GM18867 (cell line): ENCODE measurements at regions not wholly inside any gene's neighbourhood (a gene's known extent, or its start where the extent isn't known, plus 50 kb on each side); places are given as distances from the start of the nearest gene placed in this dataset.

Experiments
- ATAC-seq: cut with Tn5 transposase; IDR thresholded peaks from one replicate; pipeline ENCODE4 v1.9.1; 2021; ENCODE audit warnings: mild to moderate bottlenecking, moderate library complexity; ENCODE audit not compliant: unreplicated experiment

DNA sequence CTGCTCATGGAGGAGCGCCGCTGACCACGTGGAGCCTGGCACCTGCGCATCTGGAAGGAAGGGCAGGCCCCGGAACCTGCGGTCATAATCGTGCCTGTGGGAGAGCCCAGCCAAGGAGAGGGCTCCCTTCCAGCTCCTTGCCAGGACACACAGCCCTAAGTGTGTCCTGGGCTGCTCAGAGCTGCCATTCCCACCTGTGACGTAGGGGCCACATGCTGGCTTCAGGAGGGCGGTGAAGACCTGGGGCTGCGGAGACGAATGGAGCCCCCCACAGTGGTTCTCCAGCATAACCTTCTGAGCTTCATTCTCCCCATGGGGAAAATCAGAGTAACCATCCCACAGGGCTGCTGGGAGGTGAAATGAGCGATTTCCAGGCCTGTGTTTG, 127.6 kb upstream of the CHST15 start:
- ATAC-seq = no peak

DNA sequence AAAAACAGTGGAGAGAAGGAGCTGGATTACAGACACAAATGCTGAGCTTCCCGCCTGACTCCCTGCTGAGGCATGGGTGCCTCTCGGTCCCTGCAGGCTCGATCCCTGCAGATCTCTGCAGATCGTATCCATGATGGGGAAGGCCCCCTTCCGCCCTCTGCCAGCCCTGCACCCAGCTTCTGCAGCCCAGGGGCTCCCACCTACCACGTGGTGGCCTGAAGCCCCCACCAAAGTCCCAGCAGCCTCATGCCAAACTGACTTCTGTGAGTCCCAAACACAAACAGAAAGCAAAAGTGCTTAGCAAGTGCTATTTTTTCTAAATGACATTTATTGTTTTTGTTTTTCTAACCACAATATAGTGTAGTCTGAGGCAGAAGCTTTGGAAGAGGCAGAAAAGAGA, 127.1 kb upstream of the CHST15 start:
- no peak for ATAC-seq

DNA sequence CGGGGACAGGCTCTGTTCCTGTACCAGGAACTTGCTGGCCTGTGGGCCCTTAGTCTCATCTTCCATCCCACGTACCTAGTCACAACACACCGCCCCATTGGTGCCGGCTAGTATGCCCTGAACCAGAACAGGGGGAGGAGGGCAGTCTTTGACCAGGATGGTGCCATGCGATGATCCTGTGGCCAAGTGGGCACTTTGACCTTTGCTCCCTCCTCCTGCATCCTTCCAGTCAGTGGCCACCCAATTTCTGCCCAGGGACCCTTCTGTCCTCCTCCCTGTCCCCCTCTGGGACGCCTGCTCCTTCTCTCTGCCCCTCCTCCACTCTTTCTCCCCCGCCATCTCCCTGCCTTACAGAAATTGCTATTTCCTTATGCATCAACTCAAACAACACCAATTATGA, 126.3 kb upstream of the CHST15 start:
- ATAC-seq = no peak

DNA sequence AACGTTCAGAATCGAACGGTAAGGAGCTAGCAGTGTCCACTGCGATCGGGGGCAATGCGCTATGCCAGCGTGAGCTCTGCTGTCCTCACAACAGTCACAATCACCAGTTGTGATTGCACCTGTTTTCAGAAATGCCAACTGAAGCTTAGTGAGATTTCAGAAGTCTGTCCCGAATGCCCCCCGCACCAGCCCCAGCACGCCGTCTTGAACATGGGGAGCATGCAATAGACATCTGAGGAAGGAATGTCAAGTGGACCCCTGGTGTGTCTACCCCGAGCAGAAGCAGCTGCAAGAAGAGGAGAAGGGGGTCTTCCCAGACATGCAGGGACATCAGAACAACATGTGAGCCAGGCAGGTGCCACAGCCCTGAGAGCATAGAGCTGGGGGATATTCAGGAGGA, 125.7 kb upstream of the CHST15 start:
- no peak for ATAC-seq

DNA sequence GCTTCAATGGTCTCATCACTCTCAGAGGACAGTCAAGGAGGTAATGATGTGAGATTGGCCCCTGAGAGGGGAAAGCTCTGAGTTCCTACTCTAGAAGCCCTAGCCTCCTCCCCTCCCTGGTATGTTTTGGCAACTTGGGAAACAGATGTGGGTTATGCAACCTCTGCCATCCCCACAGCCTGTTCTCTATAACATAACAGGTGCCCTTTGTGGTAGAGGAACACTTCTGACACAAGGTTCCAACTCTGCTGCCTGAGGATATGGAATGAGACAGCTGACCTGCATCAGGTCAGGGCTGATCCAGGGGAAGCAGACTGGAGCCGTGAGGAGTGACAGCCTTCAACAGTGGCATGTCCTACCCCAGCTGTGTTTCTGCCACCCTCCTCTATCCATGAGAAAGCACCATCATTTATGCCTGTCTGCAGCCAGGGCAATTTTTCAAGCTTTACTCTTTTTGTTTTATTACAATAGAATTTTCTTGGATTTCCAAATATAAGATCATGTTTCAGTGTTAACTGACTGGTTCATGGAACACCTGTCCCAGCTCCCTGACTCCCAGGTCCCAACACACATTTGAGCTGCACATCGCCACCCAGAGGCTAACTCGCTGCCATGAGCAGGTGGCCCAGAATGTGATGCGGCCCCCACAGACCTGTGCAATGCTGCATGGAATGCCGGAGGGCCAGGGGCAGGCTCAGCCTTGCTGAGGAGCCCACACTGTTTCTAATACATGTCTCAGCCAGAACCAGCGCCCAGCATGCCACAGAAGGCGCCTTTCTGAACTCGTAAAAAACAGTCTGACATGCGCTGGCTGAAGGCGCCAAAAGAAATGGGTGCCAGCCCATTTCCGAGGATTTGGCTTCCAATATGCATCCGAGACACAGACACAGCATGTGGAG, 124.8 kb upstream of the CHST15 start:
- no peak for ATAC-seq

DNA sequence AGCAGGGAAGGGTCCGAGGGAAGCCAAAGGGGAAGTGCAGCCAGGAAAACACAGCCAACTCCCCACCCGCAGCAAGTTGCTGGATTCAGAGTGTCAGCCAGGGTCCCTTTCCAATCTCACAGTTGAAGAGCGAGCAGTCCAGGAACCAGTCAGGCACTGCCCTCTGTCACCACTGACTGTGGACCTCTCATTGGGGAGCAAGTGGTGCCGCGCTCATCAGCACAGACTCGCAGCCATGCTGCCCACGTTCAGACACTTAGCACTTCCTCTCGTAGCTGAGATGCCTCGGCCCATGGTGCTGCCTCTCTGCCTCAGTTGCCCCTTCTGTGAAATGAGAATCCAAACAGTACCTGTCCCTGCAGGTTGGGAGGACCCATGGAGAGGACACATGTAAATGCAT, 123.6 kb upstream of the CHST15 start:
- no peak for ATAC-seq

DNA sequence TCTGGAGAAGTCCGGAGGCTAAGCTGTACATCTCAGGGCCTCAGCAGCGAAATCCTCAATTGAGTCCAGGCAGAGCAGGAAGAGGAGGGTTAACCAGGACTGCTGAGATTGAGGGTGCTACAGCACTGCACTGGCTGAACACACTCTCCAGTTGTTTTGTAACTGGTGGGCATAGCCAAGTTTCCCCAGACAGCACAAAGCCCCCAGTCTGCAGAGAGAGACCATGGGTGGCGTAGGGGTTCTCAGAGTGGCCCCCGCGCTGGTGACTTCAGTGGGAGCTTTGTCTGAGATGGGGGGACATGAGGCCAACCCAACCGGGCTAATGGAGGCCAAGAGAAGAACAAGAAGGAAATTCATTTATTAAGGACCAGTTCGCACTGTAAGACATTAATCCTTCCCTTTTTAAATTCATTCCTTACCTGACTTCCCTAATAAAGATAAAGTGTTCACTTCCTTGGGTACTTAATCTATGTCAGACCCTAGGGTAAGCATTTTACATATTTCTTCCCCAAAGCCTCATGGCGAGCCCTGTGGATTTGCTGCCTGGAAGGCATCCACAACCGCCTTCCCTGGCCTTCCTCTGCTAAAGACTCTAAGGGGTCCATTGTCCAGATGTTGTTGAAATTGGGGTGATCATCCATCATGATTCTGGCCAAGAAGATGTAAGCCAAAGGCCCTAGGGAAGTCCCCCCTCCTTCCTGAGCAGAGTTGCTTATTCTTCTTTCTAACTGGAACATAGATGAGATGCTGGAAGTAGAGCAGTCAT, 121.4 kb upstream of the CHST15 start:
- no peak for ATAC-seq

DNA sequence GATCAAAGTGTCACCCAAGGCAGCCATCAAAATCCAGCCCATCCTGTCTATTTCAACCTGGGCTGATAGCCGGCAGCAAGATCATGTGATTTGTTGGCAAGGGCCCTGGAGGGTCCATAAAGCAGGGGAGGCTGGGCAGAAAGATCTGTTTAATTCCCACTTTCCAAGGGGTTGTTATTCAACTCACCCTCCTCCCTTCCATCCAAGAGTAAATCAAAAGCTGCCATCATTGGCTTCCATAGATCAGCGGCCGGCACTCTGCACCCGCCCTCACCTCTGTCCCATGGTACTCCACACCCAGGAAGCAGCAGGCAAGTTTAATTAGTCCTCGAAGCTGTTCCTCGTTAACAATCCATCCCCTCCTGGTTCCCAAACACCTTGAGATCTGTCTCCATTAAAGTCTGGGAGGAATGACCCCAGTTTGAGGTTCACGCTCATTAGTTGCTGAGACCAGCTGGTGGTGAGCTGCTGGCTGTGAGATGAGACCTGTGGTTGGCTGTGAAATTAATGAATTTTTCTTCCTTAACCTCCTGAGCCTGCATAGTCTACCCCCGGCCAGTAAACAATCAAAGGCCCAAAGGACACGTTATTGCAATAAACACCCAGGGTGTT, 120.6 kb upstream of the CHST15 start:
- ATAC-seq = no peak

DNA sequence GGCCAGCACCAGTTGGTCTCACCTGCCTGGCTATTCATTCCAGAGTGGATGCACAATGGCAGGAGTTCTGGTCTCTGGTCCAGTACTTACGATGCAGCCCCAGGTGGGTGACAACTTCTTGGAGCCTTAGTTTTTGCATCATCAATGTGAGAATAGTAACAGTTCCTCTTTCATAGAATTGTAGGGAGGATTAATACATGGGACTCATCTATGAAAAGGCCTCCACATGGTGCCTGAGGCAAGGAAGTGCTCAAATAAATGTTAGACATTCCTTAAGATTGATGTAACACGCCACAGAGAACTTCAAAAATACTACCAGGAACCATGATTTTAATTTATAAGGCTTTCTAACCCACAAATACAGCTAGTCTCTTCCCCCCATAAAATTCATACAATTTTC, 120.1 kb upstream of the CHST15 start:
- ATAC-seq = no peak

DNA sequence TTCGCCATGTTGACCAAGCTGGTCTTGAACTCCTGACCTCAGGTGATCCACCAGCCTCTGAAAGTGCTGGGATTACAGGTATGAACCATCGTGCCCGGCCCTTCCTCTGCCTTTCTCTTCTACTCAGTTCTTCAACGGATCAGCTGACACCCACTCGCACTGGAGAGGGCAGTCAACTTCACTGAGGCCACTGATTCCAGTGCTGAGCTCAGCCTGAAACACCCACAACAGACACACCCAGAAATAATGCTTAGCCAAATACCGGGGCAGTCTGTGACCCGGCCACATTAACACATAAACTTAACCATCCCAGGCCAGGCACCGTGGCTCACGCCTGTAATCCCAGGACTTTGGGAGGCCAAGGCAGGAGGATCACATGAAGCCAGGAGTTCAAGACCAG, 119.3 kb upstream of the CHST15 start:
- no peak for ATAC-seq

DNA sequence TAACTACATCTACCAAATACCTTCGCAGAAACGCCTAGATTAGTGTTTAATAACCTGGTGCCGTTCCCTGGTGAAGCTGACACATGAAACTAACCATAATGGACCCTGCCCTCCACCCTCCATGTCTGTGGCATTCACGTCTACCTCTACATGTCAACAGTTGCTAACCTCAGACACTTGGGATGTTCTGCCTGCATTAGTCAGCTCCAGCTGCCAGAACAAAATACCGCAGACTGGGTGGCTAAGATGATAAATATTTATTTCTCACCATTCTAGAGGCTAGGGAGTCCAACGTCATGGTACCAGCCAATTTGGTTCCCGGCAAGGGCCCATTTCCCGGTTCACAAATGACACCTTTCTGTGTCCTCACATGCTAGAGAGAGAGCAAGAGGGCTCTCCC, 118.5 kb upstream of the CHST15 start:
- ATAC-seq = no peak

DNA sequence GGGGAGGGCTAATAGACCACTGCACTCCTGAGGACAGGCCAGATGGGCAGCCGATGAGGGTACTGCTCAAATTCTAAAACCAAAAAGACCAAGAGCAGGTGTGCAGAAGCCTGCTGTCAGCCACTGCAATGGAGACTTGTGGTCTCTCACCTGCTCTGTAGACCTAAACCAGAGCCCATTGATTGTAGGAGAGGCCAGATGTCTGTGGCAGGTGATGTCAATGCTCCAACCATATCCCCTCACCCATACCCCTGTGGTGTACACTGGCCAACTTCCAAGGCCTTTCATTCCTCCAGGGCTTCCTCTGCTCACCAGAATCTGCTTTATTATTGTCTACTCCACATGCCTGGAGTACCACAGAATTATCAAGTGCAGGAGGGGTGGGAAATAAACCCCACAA, 116.9 kb upstream of the CHST15 start:
- no peak for ATAC-seq

DNA sequence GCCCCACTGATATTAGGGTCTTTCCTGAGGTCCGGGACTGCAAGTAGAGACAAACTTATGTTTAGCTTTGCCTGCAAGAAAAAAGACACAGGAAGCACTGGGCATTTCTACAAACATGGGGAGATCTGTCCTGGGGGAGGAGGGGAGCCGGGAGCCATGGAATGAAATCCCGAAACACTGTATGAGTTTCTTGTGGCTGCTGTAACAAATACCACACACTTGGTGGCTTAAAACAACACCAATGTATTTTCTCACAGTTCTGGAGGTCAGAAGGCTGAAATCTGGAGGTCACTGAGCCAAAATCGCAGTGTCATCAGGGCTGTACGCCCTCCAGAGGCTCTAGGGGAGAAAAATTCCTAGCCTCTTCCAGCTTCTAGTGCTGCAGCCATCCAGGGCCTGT, 114.0 kb upstream of the CHST15 start:
- ATAC-seq = no peak

DNA sequence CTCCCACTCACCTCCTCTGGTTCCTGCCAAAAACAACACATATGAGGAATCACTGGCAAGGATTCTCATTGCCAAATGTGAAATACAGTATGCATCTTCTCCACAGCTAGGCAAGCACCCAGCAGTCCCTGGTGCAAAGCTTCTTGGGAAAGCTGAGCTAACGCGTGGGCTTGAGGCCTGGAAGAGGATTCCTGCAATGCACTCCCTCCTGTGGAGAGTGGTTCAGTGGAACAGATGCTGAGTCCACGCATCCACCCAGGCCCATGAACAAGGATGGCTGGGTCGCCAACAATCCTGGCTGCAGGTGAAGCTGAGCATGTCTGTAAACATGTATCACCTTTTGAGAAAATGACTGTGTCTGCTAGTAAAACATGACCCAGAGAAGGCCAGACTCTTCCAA, 113.2 kb upstream of the CHST15 start:
- ATAC-seq = no peak

DNA sequence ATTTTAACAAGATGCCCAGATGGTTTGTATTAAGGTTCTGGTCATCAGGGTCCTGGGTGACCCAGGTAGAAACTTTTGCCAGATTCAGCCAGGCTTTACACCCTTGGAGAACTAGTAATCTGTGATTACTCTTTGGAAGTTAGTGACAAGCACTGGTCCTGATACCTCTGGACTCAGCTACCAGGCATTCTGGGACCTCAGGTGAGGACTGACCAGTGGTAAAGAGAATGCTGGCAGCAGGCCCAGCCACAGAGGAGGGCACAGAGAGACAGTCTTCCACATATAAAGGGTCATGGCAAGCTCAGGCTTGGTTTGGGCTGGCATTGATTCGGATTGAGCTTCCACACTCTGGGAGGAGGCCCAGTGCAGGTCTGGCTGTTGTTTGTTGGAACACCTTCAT, 112.0 kb upstream of the CHST15 start:
- no peak for ATAC-seq

DNA sequence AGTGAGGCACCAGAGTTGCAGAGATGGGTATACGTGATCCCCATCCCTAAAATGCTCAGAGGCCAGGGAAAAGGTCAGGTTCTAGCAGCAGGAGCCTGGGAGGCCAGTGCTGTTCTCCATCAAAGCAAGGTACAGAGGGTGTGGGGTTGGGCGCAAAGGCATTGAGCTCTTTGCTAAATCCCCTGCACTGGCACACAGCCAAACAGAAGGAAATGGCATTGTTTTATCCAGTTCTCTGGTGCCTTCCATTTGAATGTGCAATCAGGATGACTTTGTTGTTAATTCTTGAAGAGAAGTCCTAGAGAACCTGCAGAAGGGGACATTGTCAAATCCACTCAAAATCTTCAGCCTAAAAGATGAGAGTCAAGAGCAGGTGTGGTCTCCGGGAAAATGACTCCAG, 111.3 kb upstream of the CHST15 start:
- ATAC-seq = no peak

DNA sequence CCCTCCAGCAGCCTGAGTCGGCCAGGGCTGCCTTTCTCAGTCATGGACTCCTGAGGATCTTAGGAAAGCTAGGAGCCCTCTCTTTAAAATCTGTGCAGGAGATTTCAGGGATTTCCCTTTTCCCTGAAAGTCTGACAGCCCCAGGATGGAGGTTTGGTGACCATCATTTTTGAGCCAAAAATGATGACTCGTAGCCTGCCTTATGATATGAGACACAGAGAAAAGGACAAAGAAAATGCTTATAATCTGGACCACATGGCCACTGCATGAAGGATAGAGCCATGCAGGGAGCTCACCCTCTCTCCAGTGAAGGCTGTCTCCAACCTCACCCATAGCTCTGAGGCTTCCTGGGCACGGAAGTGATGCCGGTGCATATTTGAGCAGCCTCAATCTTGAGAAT, 106.6 kb upstream of the CHST15 start:
- no peak for ATAC-seq

DNA sequence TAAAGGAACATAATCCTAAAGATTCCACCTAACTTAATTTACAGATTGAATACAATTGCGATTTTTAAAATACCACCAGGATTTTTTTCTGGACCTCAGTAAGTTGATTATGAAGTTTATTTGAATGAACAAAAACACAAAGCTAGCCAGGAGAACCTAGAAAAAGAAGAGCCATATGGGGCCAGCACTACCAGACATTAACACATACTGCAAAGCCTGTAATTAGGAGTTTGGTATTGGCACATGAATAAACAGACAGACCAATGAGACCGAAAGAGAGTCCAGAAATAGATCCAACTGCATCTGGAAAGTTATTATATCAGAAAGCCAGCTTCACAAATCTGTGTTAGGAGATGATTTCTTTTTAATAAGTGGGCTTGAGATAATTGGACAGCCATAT, 105.5 kb upstream of the CHST15 start:
- ATAC-seq = no peak

DNA sequence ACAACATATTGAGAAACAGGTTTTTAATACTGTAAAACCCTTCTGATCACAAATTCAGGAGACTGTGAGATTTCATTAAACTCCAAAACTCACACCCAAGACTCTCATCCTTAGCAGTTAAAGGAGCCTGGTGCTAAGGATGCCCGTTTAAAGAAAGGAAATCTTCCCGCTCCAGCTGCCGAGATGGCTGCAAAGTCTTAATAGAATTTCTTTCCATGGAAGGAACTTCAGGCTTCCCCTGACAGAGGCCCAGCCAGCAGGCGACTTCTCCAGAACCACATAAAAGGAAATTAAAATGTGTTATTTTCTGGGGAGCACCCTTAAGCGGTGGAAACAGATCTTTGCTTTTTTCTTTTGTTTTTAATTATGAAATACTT, 104.7 kb upstream of the CHST15 start:
- no peak for ATAC-seq

DNA sequence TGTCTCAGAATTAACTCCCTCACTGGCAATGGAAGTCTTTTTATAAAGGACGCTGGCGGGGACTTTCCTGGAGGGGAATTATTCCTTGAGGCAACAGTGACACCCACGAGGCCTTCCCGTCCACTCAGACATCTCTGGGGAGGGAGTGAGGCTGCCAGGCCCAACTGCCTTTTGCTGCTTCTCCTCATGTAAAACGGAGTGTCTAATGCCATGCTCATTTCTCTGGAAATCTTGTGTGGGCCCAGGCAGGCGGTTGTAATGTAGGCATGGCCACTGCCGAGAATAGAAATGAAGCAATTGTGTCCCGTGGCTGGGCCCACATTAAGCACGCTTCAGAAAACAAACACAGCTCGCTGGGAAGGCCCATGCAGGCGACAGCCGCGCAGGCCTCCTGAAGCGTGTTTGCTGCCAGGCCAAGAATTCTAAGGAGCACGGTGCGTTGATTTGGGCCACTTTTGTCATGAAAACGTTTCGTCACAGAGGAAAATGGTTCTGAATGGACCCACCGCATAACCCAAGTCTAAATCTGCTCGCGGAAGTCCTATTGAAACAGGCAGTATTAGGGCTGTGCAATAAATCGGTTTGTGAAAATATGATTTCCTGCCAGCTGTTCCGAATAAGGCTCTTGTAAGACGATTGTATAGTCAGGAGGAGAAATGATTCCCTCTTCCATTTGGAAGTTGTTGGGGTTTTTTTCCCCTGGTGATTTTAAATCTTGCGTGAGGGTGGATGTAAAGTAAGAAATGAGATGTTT, 104.2 kb upstream of the CHST15 start:
- no peak for ATAC-seq

DNA sequence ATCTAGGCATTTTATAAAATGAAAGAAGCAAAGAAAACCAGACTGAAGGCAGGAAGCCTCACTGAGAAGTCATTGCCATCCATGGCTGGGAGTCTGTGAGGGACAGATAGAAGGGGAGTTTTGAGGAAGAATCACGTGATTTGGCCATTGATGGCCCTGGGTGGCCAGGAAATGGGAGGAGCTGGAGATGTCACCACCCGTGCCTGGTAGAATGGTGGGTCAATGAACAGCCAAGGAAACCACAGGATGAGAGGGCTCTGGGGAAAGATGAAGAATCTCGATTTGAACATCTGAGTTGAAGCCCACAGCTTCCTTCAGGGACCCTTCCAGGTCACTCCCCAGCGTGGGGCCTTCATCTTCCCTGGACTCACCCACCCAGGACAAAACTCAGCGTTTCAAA, 103.3 kb upstream of the CHST15 start:
- no peak for ATAC-seq
